AML-193 (cell line): ENCODE measurements at regions not wholly inside any gene's neighbourhood (a gene's known extent, or its start where the extent isn't known, plus 50 kb on each side); places are given as distances from the start of the nearest gene placed in this dataset.
"Not testable (repeated sequence)": the region's sequence is repeated elsewhere in the genome, so short reads cannot be mapped to it uniquely, and the experiment has no call there.

ENCODE experiments used
- DNase-seq, 2 experiments: peaks; one replicate each; lab custom pipeline; 2025; lab: John Stamatoyannopoulos, UW

DNA sequence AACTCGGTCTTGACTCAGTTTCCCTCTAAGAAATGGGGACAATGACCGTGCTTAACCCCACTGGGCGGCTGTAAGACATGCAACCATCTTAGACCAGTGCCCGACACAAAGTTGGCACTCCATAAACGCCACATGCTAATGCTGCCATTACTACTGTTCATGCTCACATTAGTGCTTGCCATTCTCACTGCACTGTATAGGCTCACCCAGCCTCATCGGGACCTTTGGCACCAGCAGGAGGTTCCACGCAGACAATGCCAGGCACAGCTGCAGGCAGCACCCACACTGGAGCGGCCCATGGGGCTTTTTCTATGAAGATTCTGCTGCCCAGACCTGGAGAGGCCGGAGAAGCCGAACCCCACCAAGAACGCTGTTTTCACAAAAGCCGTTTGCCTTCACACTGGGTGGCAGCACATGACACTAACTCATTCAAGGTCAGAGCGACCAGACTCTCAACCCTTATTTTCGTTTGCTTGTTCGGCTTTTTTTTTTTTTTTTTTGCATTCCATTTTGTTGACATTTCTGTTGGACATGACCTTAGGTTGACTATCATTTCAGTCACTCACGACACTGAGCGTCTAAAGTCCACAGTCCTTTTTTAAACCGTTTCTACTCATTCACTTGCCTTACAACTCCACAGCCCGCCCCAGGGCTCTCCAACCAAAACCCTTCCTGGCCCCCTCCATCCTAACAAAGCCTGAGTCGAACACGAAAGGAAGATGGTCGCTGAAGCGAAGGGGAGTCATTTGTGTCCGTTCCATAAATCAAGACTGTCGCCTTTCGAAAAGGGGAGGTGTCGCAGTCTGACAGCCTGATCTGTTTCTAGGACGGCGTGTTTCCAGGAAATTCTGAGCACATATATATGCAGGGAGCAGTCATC lies 124.4 kb upstream of the RNF32 start:
- DNase-seq, result no peak

DNA sequence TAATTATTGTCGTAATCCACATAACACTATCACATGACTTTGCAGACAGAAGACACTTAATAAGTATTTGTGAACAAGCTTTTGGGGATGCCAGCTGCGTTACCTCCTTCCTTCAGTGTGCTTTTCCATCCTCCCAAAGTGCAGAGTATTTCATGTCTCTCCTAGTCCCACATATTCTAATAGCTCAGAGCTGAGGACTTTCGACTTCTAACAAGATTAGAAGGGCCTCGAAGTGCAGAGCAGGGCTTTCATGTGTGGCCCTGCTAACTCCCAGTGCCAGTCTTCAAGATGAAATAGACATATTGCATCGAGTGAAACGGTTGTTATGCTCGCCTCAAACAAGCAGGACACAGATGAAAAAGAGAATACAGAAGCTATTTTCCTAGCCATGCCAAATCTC lies 125.7 kb upstream of the RNF32 start:
- DNase-seq, result no peak

DNA sequence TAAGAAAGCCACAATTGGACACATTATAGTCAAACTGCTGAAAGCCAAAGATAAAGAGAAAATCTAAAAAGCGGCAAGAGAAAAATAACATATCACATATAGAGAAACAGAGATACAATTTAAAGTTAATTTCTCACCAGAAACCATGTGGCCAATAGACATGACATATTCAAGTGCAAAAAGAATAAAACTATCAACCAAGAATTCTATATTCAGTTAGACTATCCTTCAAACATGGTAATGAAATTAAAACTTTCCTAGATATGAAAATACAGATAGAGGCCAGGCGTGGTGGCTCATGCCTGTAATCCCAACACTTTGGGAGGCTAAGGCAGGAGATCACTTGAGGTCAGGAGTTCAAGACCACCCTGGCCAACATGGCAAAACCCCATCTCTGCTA lies 129.1 kb upstream of the RNF32 start:
- no peak for DNase-seq

DNA sequence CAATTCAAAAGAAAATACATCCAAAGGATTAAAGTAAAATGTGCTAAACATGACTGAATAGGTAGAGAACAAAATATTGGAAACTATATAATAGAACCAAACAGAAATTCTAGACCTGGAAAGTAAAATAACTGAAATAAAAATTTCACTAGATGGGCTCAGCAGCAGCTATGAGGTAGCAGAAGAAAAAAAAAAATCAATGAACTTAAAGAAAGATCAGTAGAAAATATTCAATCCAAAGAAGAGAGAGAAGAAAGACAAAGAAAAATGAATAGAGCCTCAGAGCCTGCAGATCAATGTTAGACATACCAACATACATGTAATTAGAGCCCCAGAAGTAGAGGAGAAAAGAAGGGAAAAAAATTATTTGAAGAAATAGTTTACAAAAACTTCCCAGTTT lies 129.6 kb upstream of the RNF32 start:
- no peak for DNase-seq

DNA sequence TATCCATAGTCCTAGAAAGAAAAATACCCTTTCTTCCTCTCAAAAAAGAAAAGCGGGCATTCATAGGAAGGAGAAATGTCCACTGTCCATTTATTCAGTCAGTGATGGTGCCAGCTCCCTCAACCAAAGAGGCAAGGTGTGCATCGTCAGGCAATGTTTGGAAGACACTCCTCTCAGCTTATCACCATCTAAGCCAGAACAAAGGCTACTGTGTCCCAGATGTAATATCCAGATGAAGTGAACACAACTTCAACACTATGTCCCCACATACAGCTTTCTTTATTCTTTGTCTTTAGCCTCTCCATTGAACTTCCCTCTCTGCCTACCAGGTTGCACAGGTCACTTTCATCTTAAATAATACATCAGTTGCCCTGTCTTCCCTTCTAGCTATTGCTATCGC lies 131.4 kb upstream of the RNF32 start:
- DNase-seq, result no peak

GRCh38 chr7:156505876-156506275 lies 134.7 kb upstream of the RNF32 start:
- DNase-seq, result no peak

DNA sequence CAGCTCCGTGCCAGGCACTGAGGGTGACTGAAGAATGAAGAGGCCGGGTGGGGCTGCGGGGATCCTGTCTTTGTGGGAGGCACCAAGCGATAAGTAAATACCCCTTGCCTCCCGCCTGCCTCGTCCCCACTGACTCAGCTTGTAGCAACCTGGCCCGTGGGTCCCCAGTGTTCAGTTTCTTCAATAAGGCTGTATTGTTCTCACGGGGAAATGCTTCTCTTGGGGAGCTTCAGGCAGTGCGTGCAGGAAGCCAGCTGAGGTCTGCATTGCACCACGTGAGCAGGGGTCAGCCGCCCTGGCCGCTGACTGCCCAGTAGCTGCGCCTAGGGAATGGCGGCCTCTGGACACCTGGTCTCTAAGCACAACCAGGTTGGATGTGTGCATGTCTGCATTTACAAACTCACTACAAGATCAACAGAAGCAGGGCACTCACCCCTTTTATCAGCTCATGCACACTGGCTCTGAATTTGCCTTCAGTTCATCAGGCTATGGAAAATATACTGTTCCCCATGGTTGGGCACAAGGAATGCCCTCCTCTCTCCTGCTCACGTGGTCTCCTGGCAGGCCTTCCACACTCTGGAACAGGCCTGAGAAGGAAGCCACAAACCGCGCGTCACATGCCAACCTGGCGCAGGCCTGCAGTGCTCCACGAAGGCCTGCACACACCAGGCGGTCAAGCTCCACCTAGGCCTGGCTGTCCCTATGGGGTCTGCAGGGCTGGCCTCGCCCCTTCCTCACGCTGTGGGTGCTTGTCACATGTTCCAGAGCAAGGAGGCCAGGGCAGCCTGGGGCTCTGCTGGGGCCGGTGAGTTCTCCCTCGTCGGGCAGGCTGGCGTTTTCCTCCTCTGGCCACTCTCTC lies 135.7 kb upstream of the RNF32 start:
- no peak for DNase-seq

- DNase-seq, result no peak
Observed at GRCh38 chr7:156504006-156504405, 136.6 kb upstream of the RNF32 start.

DNA sequence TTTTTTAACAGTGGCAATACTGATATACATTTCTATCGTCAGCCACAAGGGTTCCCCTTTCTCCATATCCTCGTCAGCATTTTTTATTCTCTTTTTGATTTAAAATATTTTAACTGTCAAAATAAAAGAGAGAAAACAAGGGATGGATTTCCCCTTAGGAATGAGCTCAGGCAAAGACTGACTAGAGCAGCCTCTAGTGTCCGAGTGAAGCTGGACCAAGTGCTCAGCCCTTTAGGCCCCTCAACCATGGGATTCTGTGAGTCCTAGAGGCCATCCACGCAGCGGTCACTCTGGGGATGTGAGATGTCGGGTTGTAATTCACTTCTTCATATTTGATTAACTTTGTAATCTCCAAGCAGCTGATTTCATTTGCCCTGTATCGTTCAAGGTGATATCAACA lies 137.4 kb upstream of the RNF32 start:
- DNase-seq, result no peak

GRCh38 chr7:156501815-156502214 lies 138.8 kb upstream of the RNF32 start:
- not testable (repeated sequence) for DNase-seq

DNA sequence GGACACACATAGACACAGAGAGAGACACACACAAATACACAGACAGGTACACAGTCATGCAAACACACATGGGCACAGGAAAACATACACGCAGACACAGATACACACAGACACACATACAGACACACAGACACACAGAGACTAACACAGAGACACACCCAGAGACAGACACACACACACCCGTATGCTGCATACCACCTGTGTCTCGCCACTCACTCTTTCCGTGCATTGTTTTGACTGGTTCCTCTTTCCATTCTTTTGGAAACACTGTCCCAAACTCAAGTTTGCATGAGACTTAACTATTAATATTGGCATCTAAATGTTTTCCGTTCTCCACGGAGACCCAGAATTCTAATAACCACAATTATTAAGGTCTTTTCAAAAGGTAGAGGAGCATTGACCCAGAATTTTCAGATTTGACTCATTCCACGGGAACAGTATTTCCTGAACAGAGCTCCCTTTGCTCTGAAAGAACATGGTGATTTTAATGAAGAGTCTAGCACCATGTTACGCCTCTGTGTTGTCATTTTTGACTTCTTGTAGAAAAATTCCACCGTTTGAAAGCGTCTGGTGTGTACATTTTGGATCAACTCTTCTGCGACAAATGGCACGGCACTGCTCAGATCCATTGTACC lies 141.2 kb upstream of the RNF32 start:
- DNase-seq, result no peak

- DNase-seq, result no peak
Observed at GRCh38 chr7:156497776-156498509, 142.6 kb upstream of the RNF32 start.

GRCh38 chr7:156496865-156497264 lies 143.7 kb upstream of the RNF32 start:
- no peak for DNase-seq

DNA sequence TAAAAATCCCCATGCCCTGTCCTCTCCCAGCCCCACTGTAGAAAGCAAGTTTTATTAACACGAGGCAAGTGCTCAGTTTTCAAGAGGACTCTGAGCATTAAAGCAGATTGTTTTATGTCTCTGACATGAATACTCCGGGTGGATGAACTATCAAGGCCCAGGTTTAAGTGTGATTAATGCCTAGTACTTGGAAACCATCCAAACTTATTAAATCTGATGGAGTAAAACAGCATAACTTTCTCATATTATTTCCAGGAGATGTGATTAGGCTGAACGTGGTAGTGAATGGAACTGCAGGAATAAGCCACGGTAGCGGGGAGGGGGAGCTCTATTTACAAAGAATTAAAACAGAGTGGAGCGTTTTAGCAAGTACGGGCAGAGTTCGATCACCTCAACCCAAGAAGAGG lies 144.2 kb upstream of the RNF32 start:
- DNase-seq, result no peak

DNA sequence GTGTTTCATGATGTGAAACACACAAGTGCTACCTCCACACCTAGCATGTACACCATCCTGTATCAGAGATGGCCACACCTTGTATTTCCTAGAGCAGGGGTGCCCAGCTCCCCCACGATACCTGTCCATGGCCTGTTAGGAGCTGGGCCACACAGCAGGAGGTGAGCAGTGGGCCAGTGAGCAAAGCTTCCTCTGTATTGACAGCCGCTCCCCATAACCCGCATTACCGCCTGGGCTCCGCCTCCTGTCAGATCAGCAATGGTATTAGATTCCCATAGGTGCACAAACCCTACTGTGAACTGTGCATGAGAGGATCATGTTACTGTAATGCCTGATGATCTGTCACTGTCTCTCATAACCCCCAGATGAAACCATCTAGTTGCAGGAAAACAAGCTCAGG lies 145.6 kb upstream of the RNF32 start:
- no peak for DNase-seq

GRCh38 chr7:156493942-156494341 lies 146.6 kb upstream of the RNF32 start:
- DNase-seq, result no peak

DNA sequence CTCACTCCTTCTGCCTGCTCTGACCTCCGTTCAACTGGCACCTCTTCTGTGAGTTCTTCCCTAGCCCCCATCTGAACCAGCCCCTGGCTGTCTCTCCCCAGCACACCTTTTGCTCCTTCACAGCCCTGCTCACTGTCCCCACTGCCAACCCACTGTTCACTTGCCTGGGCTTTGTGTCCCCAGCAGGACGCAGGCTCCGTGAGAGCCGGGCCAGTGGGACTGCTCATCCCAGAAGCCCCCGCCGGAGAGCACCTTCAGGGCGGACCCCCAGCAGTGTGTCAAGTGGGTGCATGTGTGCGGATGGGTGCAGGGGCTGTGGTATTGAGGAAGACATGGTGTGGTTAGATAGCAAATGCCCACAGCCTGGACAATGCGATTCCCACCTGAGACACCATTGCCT lies 148.4 kb upstream of the RNF32 start:
- DNase-seq, result no peak

GRCh38 chr7:156491435-156491834 lies 149.1 kb upstream of the RNF32 start:
- DNase-seq, result no peak

GRCh38 chr7:156490021-156490800 lies 150.4 kb upstream of the RNF32 start:
- DNase-seq, result no peak

DNA sequence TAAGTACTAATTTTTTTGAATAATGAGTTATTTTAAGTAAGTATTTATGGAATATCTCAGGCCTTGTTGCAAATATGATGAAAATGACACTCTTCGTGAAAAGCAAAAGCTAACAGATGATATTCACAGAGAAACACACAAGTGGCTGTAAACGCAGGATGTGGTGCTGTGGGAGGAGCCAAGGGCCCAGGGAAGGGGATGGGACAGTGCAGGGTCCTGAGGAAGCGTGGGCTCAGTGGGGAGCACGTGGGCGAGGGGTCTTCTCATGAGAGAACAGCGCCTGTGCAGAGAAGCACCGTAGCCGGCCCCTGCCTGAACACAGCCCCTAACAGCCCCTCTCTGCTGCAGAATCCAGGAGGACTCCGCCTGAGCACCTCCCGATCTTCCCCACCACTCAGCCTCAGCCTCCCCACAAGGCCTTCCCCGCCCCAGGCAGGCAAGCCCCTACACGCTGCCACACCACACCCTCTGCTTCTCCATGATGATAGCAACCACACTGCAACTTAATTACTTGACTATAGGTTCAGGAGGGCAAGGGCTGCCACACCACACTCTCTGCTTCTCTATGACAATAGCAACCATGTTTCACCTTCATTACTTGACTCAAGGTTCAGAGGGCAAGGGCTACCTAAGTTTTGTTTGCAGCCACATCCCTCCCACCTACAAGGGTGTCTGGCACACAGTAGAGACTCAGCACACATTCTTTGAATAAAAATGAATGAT lies 152.6 kb upstream of the RNF32 start:
- DNase-seq, result no peak

DNA sequence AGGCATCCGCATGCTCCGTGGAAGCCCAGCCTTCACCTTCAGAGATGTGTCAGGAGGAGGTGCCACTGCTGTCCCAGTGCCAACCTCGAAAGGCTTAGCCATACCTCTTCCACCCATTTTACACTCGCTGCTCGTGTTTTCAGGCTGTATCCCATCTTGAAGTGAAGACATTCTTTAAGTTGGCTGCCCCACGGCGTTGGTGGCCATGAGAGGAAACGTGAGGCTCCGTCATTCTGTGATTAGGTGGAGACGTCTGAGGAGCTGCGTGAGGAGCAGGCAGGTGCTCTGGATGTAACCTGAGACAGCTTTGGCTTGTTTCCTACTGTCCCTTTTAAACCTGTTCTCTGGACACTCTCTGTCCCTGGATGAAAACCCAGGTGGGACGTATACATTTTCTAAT lies 159.9 kb upstream of the RNF32 start:
- no peak for DNase-seq
